ENCODE measurements at regions not wholly inside any gene's neighbourhood (a gene's known extent, or its start where the extent isn't known, plus 50 kb on each side); places are given as distances from the start of the nearest gene placed in this dataset.

- TF ChIP-seq CTCF (IDR thresholded peaks at IDR 0.05): no peak
Measured at GRCh38 chr12:89140602-89141238, 211.6 kb downstream of the DUSP6 start.

DNA sequence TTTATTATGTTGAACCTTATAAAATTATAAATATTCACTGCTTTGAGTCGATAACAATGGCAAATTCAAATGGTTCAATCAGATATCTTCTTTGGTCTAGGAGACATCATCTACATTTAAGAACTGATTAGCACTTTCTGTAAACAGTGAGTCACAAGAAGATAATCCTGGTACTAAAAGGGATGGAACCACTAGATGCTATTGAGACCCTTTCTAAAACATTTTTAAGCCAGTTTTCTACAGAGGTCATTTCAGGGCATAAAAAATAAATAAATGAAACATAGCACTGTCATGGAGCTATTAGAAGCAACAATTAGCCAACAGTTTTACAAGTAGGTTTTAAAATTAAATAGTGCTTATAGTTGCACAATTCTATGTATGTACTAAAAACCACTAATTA, 212.2 kb downstream of the DUSP6 start:
- TF ChIP-seq CTCF (IDR thresholded peaks at IDR 0.05): no peak

DNA sequence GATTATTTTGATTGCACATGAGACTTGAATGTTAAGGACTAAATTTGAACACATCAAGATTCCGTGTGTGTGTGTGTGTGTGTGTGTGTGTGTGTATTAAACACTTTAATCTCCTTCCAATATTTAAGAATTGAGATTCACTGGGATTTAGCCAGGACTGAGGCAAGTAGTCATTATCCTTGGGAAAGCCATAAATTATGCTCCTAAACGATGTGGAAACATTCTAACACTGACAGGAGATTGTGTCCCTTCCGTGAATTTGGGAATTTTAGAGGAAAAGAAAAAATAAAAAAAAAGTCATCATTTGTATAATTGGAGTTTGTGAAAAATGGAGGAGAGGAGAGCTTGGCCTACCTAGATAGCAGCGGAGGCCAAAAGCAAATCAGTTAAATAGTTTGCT, 212.9 kb downstream of the DUSP6 start:
- TF ChIP-seq CTCF (IDR thresholded peaks at IDR 0.05): no peak

DNA sequence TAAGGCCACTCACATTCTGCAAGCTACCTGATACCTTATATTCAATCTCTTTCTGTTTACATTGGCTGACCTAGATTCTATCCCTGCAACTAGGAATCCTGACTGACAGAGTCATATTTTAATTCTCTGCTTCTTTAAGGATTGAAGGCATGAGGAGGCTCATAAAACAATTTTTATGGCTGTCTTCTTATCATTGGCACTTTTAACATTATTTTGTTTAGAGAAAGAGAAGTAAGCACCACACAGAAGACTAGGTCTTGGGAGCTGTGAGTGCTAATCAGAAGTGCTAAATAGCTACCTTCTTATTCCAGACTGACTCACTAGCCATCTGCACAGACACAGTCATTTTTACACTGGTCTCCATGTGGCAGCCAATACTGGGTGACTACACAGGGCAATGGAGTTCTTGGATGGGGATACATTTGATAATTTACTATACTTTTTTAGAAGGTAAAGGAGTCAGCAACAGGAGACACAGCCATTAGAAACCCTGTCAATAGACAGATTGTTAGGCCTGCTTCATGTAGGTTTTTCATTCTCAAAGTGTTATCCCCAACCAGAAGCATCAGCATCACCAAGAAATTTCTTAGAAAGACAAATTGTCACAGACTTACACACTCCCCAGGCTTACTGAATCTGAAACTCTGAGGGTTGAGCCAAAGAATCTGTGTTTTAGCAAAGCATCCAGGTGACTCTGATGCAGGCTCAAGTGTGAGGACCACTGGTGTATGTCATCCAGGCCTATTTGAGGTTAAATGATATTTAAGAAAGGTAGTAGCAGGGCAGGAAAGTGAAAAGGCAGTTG, 214.1 kb downstream of the DUSP6 start:
- no peak for TF ChIP-seq CTCF (IDR thresholded peaks at IDR 0.05)

- no peak for TF ChIP-seq CTCF (IDR thresholded peaks at IDR 0.05)
Measured at GRCh38 chr12:89135976-89136634, 216.2 kb downstream of the DUSP6 start.

GRCh38 chr12:89134213-89134770, 218.0 kb downstream of the DUSP6 start:
- no peak for TF ChIP-seq CTCF (IDR thresholded peaks at IDR 0.05)

GRCh38 chr12:89129167-89129870, 223.0 kb downstream of the DUSP6 start:
- no peak for TF ChIP-seq CTCF (IDR thresholded peaks at IDR 0.05)
